Heart left ventricle (tissue), 16 donors: ENCODE measurements at regions not wholly inside any gene's neighbourhood (a gene's known extent, or its start where the extent isn't known, plus 50 kb on each side); places are given as distances from the start of the nearest gene placed in this dataset.
"Not testable (repeated sequence)": the region's sequence is repeated elsewhere in the genome, so short reads cannot be mapped to it uniquely, and the experiment has no call there.

Experiments
- ATAC-seq, 4 donors: fragments of 200-7000 bp; cut with Tn5 transposase; one replicate each; pipeline ENCODE4 v1.9.1; 2020 to 2022; ENCODE audit warnings: moderate library complexity in 4 of 4, mild to moderate bottlenecking in 3 of 4, moderate number of reproducible peaks in 1 of 4
- DNase-seq, 5 donors: peaks; one replicate each; pipeline ENCODE4 v3.0.0-alpha.2; 2020
- H3K27ac ChIP-seq, 12 donors: fragments of 200-600 bp; sonication (generic) in 4 of 12; one replicate each; pipeline versions ENCODE4 v1.5.0 to v1.8.0; 2016 to 2022; ENCODE audit warnings: mild to moderate bottlenecking in 2 of 12
- H3K27me3 ChIP-seq, 9 donors: fragments of 200-600 bp; sonication (generic) in 2 of 9; one replicate each; pipeline versions ENCODE4 v1.5.1 to v1.8.0; 2016 to 2022; ENCODE audit warnings: mild to moderate bottlenecking in 3 of 9
- H3K36me3 ChIP-seq, 9 donors: fragments of 200-600 bp; sonication (generic) in 2 of 9; one replicate each; pipeline versions ENCODE4 v1.5.0 to v1.8.0; 2018 to 2022; ENCODE audit warnings: mild to moderate bottlenecking in 2 of 9
- H3K4me1 ChIP-seq, 12 donors: fragments of 200-600 bp; sonication (generic) in 4 of 12; one replicate each; pipeline versions ENCODE4 v1.5.0 to v1.8.0; 2016 to 2022; ENCODE audit warnings: mild to moderate bottlenecking in 3 of 12
- H3K4me3 ChIP-seq, 12 donors: fragments of 200-600 bp; sonication (generic) in 4 of 12; one replicate each; pipeline versions ENCODE4 v1.5.0 to v1.8.0; 2017 to 2022; ENCODE audit warnings: mild to moderate bottlenecking in 9 of 12, moderate library complexity in 4 of 12
- H3K9me3 ChIP-seq, 12 donors: fragments of 200-600 bp; sonication (generic) in 4 of 12; one replicate each; pipeline versions ENCODE4 v1.5.0 to v1.8.0; 2016 to 2022; ENCODE audit warnings: mild to moderate bottlenecking in 1 of 12
- POLR2A ChIP-seq, 2 donors: fragments of 450-650 bp; IDR thresholded peaks; one replicate each; pipeline ENCODE4 v1.6.1; 2017; ENCODE audit warnings: antibody characterized with exemption in 2 of 2, mild to moderate bottlenecking in 2 of 2, moderate library complexity in 2 of 2
- WGBS, 4 donors: extraction: QIAGEN DNeasy Blood & Tissue Kit in 2 of 4; methylation state at CpG; one replicate each; pipeline versions ENCODE4 v1.1.5 to v1.1.7; 2013 to 2018; 5-methylcytosine and 5-hydroxymethylcytosine counted together
- intact Hi-C, 10 donors: fragments of 100-400 bp; cut with DNase I; formaldehyde crosslinking; loops; one replicate each; pipeline versions ENCODE4 v1.11.1 to v1.14.2; 2022
- TF ChIP-seq, protein P1 (sequence below), 12 donors: fragments of 200-600 bp; sonication (generic) in 4 of 12; IDR thresholded peaks; one replicate each; pipeline versions ENCODE4 v1.5.0 to v1.8.0; 2018 to 2022; ENCODE audit warnings: antibody characterized with exemption in 12 of 12, mild to moderate bottlenecking in 5 of 12
- donor health status: ischemic (EF 13 %, LVEDD 7.1; RV severe dilation, severe dysfunction).
- donor health status: healthy with polysubstance abuse.
- donor health status: DM: no; HTN: yes; CAD: no.
- donor health status: DM: no; HTN: no; CAD: no.
- donor health status: ischemic (EF 25% LVEDD 6.9; RV normal size, moderate dysfunction).
- donor health status: ischemic (EF 25% LVEDD 5.7; RV mildly dilated, moderate dysfunction).
- donor health status: healthy.
- donor health status: DM: yes; HTN: yes; CAD: no.
- donor health status: ischemic (EF 35%, LVEDD 5.7; RV mildly dilated, moderate dysfunction).
- donor health status: nonischemic (EF 11% LVEDD 7.7; RV severe dilation, severe dysfunction).
- donor health status: DM: yes; HTN: yes; CAD: no.
- donor health status: PGD.
- donor health status: ischemic (EF 29% LVEDD 5.4; RV normal size, mild dysfunction).
- donor health status: nonischemic (EF 23%, LVEDD 6.1; RV moderate dilation, normal function).

DNA sequence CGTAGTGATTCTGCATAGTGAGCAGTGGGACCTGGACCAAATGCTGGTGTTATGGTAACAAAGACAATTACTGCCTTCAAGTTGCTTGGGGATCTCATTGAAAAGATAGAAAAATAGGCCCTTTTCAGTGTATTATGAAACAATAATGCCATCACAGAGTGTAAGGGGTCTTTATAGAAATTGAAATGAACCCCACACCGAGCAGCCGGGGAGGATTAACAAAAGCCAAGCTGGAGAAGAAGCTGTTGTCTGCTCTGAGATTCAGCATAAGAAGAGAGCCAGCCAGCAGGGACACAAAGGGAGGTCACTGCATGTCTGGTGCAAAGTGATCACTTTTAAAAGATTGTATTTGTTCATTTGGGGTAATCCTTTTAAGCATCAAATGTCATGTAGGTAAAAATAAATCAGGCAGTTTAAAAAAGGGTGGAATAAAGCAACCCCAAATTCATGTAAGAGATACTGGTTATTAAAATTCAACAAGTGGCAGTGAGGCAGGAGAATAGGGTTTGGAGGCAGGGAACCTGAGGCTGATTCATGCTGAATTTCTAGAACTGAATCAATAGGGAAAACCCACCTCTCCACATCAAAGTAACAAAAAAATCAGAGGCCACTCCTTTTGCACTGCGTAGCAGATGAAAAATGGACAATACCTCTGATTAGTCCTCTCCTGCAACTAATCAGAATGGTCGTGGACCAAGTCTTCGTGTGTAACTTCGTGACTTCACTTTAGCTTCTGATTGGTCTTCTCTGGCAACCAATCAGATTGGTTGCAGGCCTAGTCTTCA lies 1548.3 kb upstream of the SLC10A2 start:
- ATAC-seq (no peak), DNase-seq (no peak)
- Histone ChIP-seq H3K27me3 (no peaks in the 10 kb centered on the region), H3K27ac (no peak overlapping the region), H3K4me3 (no peak overlapping the region), H3K9me3 (peaks cover 0 to 22% (median 0%) of the 10 kb centered on the region in 12 donors), H3K36me3 (no peaks in the 10 kb centered on the region), H3K4me1 (no peaks in the 10 kb centered on the region)
- WGBS, 4 donors, result 87 to 92% (median 90%) methylated on average over 7 of the region's 7 CpGs
- no peak for TF ChIP-seq POLR2A (IDR thresholded peaks at IDR 0.05)
- TF ChIP-seq, protein P1, sequence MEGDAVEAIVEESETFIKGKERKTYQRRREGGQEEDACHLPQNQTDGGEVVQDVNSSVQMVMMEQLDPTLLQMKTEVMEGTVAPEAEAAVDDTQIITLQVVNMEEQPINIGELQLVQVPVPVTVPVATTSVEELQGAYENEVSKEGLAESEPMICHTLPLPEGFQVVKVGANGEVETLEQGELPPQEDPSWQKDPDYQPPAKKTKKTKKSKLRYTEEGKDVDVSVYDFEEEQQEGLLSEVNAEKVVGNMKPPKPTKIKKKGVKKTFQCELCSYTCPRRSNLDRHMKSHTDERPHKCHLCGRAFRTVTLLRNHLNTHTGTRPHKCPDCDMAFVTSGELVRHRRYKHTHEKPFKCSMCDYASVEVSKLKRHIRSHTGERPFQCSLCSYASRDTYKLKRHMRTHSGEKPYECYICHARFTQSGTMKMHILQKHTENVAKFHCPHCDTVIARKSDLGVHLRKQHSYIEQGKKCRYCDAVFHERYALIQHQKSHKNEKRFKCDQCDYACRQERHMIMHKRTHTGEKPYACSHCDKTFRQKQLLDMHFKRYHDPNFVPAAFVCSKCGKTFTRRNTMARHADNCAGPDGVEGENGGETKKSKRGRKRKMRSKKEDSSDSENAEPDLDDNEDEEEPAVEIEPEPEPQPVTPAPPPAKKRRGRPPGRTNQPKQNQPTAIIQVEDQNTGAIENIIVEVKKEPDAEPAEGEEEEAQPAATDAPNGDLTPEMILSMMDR (IDR thresholded peaks at IDR 0.05), result no peak
- intact Hi-C loops, result no loop called here

DNA sequence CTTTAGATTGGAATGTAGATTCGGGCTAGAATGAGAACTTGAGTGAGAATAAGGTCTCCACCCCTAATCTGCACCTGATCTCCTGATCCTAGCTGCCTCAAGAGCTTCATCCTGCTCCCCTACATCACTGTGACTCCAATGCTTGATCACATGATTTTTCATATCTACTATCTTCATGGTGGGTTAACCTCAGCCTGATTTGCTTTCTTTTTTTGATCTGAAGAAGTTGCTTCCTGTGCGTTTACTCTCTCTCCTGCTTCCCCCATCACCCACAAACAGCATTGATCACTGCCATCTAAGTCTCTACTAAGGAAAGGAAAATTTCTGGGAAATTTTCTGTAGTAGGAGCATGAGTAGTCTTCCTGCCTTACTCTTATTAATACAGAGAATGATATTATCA lies 1542.1 kb upstream of the SLC10A2 start:
- 77 to 88% (median 82%) methylated on average over 2 of the region's 2 CpGs for WGBS, 4 donors
- H3K4me3 ChIP-seq, result no peak overlapping the region
- ATAC-seq, result no peak
- no peaks in the 10 kb centered on the region for H3K36me3 ChIP-seq
- H3K27me3 ChIP-seq, result peaks cover 0 to 3% (median 0%) of the 10 kb centered on the region in 9 donors
- no peak overlapping the region for H3K27ac ChIP-seq
- TF ChIP-seq POLR2A (IDR thresholded peaks at IDR 0.05), result no peak
- TF ChIP-seq, protein P1 (IDR thresholded peaks at IDR 0.05), result no peak
- DNase-seq, result no peak
- no peaks in the 10 kb centered on the region for H3K4me1 ChIP-seq
- H3K9me3 ChIP-seq, result no peaks in the 10 kb centered on the region
- intact Hi-C loops, result no loop called here

DNA sequence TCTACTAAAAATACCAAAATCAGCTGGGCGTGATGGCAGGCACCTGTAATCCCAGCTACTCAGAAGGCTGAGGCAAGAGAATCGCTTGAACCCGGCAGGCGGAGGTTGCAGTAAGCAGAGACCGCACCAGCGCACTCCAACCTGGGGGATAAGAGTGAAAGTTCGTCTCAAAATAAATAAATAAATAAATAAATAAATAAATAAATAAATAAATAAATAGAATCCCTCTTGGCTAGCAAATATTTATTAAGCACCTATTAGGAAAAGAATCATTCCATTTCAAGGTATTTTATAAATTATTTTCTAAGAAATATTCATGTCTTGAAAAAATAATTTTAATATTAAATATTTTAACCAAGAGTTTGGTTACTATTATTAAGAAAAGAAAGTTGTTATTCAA lies 1539.2 kb upstream of the SLC10A2 start:
- intact Hi-C loops, DNase-seq, ATAC-seq, H3K4me3 ChIP-seq, H3K9me3 ChIP-seq, H3K27me3 ChIP-seq, H3K27ac ChIP-seq, H3K36me3 ChIP-seq, H3K4me1 ChIP-seq: not testable (repeated sequence)
- WGBS, 4 donors, result 95 to 98% (median 96%) methylated on average over 7 of the region's 7 CpGs

DNA sequence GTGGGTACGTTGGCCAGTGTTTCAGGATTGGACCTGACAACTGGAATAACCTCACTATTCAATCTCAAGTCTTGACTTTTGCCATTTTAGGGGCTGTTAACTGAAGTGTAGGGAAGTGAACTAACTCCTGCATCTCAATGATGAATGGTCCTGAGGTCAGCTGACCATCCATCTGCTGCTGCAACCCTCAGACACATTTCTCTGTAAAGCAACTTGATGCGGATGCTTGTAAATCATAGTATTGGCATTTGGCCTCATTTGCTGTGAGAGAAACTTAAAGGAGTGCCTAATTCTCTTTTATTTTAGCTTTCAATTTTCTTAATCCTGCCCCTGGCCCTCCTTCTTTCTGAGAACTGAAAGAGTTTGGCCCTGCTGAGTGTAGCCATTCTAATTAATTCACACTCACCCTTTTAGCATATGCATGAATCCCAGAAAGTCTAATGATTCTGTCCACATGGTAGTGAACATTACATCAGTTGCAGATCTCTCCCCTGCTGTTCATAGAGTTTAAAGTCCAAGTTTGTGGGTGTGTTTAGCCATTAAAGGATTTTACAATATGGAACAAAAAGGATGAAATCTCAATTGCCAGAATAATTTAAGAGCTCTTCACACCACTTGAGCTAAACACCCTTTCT lies 1531.4 kb upstream of the SLC10A2 start:
- DNase-seq (no peak), ATAC-seq (no peak)
- no peak overlapping the region for H3K27ac ChIP-seq
- no peak for TF ChIP-seq POLR2A (IDR thresholded peaks at IDR 0.05)
- TF ChIP-seq, protein P1 (IDR thresholded peaks at IDR 0.05), result no peak
- intact Hi-C loops, result no loop called here
- H3K9me3 ChIP-seq, result no peaks in the 10 kb centered on the region
- H3K36me3 ChIP-seq, result no peaks in the 10 kb centered on the region
- no peaks in the 10 kb centered on the region for H3K4me1 ChIP-seq
- H3K4me3 ChIP-seq, result no peak overlapping the region
- H3K27me3 ChIP-seq, result peaks cover 0 to 3% (median 0%) of the 10 kb centered on the region in 9 donors
- 92 to 98% (median 95%) methylated on average over 2 of the region's 2 CpGs for WGBS, 4 donors
